Breast epithelium (tissue), 3 donors: ENCODE measurements at regions not wholly inside any gene's neighbourhood (a gene's known extent, or its start where the extent isn't known, plus 50 kb on each side); places are given as distances from the start of the nearest gene placed in this dataset.

ENCODE experiments used
- CTCF ChIP-seq, 3 donors: fragments of 450-650 bp; IDR thresholded peaks; one replicate each; pipeline ENCODE4 v1.5.1; 2016 to 2017; ENCODE audit warnings: antibody characterized with exemption in 3 of 3, mild to moderate bottlenecking in 3 of 3, moderate library complexity in 3 of 3
- POLR2A ChIP-seq: fragments of 450-650 bp; IDR thresholded peaks from one replicate; pipeline ENCODE4 v1.6.1; 2016; ENCODE audit warnings: antibody characterized with exemption, mild to moderate bottlenecking, moderate library complexity
- POLR2AphosphoS5 ChIP-seq, 3 donors: sonication (generic); formaldehyde crosslinking; IDR thresholded peaks; one replicate each; pipeline ENCODE4 v1.6.1; 2017; ENCODE audit warnings: antibody characterized with exemption in 3 of 3

DNA sequence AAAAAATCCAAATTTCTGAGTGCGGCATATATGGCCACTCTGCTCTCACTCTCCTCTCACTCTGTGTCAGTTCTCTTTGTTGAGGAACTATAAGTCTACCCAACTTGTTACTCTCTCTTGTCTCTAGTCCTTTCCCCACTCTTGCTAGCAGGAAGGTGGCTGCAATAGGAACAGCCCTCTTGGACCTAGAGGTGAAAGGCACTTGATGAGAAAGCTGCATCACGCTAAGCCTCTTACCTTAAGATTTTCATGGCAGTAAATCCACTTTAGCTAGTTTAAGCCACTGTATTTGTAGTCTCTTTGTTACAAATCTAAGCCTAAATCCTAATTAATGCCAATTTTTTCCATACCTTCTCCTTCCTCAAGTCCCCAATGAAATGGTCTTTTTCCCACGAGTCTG lies 189.9 kb downstream of the NKX6-1 start:
- TF ChIP-seq POLR2AphosphoS5 (IDR thresholded peaks at IDR 0.05) (no peak), POLR2A (no peak), CTCF (IDR thresholded peaks at IDR 0.05) (no peak)
